GM15510 (cell line): ENCODE measurements at regions not wholly inside any gene's neighbourhood (a gene's known extent, or its start where the extent isn't known, plus 50 kb on each side); places are given as distances from the start of the nearest gene placed in this dataset.

ENCODE experiments used
- POLR2A ChIP-seq: IDR thresholded peaks from 3 replicates; pipeline ENCODE4 v1.6.1; 2011; ENCODE audit warnings: borderline replicate concordance; ENCODE audit not compliant: insufficient read length; ENCODE audit errors: extremely low read depth

- TF ChIP-seq POLR2A = no peak
These were observed 301.3 kb downstream of the ZNF608 start for GRCh38 chr5:124445070-124445619.

- TF ChIP-seq POLR2A = no peak
These were observed 302.2 kb downstream of the ZNF608 start for GRCh38 chr5:124444147-124444775.

- no peak for TF ChIP-seq POLR2A
These were observed 306.0 kb downstream of the ZNF608 start for GRCh38 chr5:124440471-124440870.

GRCh38 chr5:124439609-124440008, 306.8 kb downstream of the ZNF608 start:
- TF ChIP-seq POLR2A = no peak

GRCh38 chr5:124438903-124439281, 307.5 kb downstream of the ZNF608 start:
- TF ChIP-seq POLR2A = no peak

- no peak for TF ChIP-seq POLR2A
These were observed 308.2 kb downstream of the ZNF608 start for GRCh38 chr5:124438026-124438902.

- no peak for TF ChIP-seq POLR2A
These were observed 310.1 kb downstream of the ZNF608 start for GRCh38 chr5:124436294-124436693.

GRCh38 chr5:124433170-124433569, 313.3 kb downstream of the ZNF608 start:
- TF ChIP-seq POLR2A = no peak

- TF ChIP-seq POLR2A = no peak
These were observed 324.9 kb downstream of the ZNF608 start for GRCh38 chr5:124421584-124421983.

GRCh38 chr5:124420952-124421351, 325.5 kb downstream of the ZNF608 start:
- no peak for TF ChIP-seq POLR2A

GRCh38 chr5:124419531-124419930, 326.9 kb downstream of the ZNF608 start:
- no peak for TF ChIP-seq POLR2A

- TF ChIP-seq POLR2A = no peak
These were observed 328.0 kb downstream of the ZNF608 start for GRCh38 chr5:124418390-124418789.

GRCh38 chr5:124417196-124417595, 329.2 kb downstream of the ZNF608 start:
- no peak for TF ChIP-seq POLR2A

- no peak for TF ChIP-seq POLR2A
These were observed 329.8 kb downstream of the ZNF608 start for GRCh38 chr5:124416627-124417026.

GRCh38 chr5:124414973-124415372, 331.5 kb downstream of the ZNF608 start:
- TF ChIP-seq POLR2A = no peak
